ENCODE measurements at regions not wholly inside any gene's neighbourhood (a gene's known extent, or its start where the extent isn't known, plus 50 kb on each side); places are given as distances from the start of the nearest gene placed in this dataset.
"Not testable (repeated sequence)": the region's sequence is repeated elsewhere in the genome, so short reads cannot be mapped to it uniquely, and the experiment has no call there.

- Mint-ChIP-seq H3K4me3 (no peak overlapping the region), H3K9me3 (ENCODE audit: insufficient read depth) (no peaks in the 10 kb centered on the region), H3K27ac (no peak overlapping the region), H3K27me3 (ENCODE audit: low read depth) (peaks cover 4% of the 10 kb centered on the region), H3K4me1 (ENCODE audit: low read depth) (peaks cover 9% of the 10 kb centered on the region), H3K36me3 (ENCODE audit: low read depth) (no peaks in the 10 kb centered on the region)
- ChIA-PET CTCF (no interaction called here), POLR2A (no interaction called here)
- no peak for ATAC-seq
- no peak for DNase-seq
Observed at GRCh38 chr7:92231-92674, 100.1 kb upstream of the FAM20C start.

- H3K36me3 Mint-ChIP-seq (ENCODE audit: low read depth) = no peaks in the 10 kb centered on the region
- ATAC-seq = no peak
- ChIA-PET CTCF (no interaction called here), POLR2A (no interaction called here)
- peaks cover 9% of the 10 kb centered on the region for H3K4me1 Mint-ChIP-seq (ENCODE audit: low read depth)
- no peak overlapping the region for H3K4me3 Mint-ChIP-seq
- H3K9me3 Mint-ChIP-seq (ENCODE audit: insufficient read depth) = no peaks in the 10 kb centered on the region
- H3K27me3 Mint-ChIP-seq (ENCODE audit: low read depth) = peaks cover 4% of the 10 kb centered on the region
- no peak for DNase-seq
- no peak overlapping the region for H3K27ac Mint-ChIP-seq
Observed at GRCh38 chr7:92888-93672, 99.3 kb upstream of the FAM20C start.

DNA sequence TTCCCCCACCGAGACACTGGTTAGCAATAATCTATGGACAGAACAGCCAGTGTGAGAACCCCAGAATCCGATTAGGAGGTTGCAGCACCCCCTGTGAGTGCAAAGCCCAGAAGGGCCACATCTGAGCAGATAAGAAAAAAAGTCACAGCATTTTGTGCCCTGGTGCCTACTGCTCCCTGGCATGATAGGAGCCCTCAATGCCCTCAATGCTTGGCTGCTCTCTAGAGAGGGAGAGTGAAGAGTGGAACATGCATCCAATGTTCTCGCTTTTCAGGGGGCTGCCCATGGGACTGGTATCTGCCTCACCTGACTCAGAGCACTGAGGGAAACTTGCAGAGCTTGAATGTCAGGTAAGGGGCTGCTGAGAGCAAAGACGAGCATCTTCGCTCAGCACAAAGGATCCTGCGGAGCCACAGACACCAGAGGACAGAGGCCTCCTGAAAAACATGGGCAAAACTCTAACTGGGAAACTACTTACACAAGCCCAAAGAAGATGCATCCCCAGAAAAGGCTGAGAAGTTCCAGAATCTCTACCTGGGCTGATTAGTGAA is 98.0 kb upstream of the FAM20C start:
- POLR2A ChIA-PET = no interaction called here

DNA sequence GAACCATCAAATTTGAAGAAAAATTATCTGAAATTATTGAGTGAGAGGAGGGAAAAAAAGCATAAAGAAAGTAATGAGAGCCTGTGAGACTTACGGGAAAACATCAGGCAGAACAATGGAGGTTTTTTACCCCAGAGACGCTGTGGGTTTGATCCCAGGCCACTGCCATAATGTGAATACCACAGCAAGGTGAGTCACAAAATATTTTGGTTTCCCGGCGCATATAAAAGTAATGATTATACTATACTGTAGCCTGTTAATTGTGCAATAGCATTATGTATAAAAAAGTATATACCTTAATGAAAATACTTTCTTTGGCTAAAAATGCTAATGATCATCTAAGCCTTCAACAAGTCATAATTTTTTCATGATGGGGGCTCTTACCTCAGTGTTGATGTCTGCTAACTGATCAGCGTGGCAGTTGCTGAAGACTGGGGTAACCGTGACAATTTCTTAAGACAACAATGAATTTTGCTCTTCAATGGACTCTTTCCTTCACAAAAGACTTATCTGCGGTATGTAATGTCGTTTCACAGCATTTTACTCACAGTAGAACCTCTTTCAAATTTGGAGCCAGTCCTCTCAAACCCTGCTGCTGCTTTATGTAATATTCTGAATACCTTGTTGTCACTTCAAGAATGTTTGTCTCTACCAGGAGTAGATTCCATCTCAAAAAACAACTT is 97.0 kb upstream of the FAM20C start:
- Mint-ChIP-seq H3K36me3 (ENCODE audit: low read depth) (no peaks in the 10 kb centered on the region), H3K27me3 (ENCODE audit: low read depth) (peaks cover 8% of the 10 kb centered on the region), H3K27ac (no peak overlapping the region), H3K9me3 (ENCODE audit: insufficient read depth) (no peaks in the 10 kb centered on the region), H3K4me3 (no peak overlapping the region), H3K4me1 (ENCODE audit: low read depth) (peaks cover 3% of the 10 kb centered on the region)
- CTCF ChIA-PET = no interaction called here
- ATAC-seq = no peak
- POLR2A ChIA-PET = no interaction called here
- DNase-seq = no peak

More for the DNA sequence above, 98.0 kb upstream of the FAM20C start:
- Mint-ChIP-seq H3K36me3 (ENCODE audit: low read depth) (no peaks in the 10 kb centered on the region), H3K27ac (no peak overlapping the region), H3K9me3 (ENCODE audit: insufficient read depth) (no peaks in the 10 kb centered on the region), H3K4me3 (no peak overlapping the region), H3K4me1 (ENCODE audit: low read depth) (peaks cover 6% of the 10 kb centered on the region), H3K27me3 (ENCODE audit: low read depth) (peaks cover 8% of the 10 kb centered on the region)
- no peak for ATAC-seq
- CTCF ChIA-PET = no interaction called here
- DNase-seq = no peak

DNA sequence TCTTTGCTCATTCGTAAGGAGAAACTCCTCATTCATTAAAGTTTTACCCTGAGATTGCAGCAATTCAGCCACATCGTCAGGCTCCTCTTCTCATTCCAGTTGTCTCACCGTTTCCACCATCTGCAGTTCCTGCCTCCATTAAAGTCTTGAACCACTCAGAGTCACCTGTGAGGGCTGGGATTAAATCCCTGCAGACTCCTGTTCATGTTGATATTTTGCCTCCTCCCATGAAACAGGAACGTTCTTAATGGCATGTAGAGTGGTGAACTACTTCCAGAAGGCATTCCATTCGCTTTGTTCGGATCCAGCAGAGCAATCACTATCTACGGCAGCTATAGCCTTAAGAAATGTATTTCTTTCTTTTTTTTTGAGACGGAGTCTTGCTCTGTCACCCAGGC is 96.5 kb upstream of the FAM20C start:
- no peak overlapping the region for H3K27ac Mint-ChIP-seq
- no peaks in the 10 kb centered on the region for H3K9me3 Mint-ChIP-seq (ENCODE audit: insufficient read depth)
- peaks cover 8% of the 10 kb centered on the region for H3K27me3 Mint-ChIP-seq (ENCODE audit: low read depth)
- DNase-seq (peak; percentile 6), ATAC-seq (no peak)
- H3K4me3 Mint-ChIP-seq = no peak overlapping the region
- no peaks in the 10 kb centered on the region for H3K4me1 Mint-ChIP-seq (ENCODE audit: low read depth)
- POLR2A ChIA-PET = no interaction called here
- CTCF ChIA-PET = no interaction called here
- H3K36me3 Mint-ChIP-seq (ENCODE audit: low read depth) = no peaks in the 10 kb centered on the region

DNA sequence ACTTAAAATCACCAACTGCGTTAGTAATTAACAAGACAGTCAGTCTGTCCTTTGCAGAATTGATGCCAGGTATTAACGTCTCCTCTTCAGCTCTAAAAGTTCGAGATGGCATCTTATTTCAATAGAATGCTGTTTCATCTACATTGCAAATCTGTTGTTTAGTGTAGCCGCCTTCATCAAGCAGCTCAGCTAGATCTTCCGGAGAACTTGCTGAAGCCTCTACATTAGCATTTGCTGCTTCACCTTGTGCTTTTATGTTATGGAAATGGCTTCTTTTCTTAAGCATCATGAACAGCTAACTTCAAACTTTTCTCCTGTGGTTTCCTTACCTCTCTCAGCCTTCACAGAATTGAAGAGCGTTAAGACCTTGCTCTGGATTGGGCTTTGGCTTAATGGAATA is 95.5 kb upstream of the FAM20C start:
- CTCF ChIA-PET = no interaction called here
- no peaks in the 10 kb centered on the region for H3K4me1 Mint-ChIP-seq (ENCODE audit: low read depth)
- H3K27ac Mint-ChIP-seq = no peak overlapping the region
- H3K4me3 Mint-ChIP-seq = no peak overlapping the region
- no peak for DNase-seq
- H3K27me3 Mint-ChIP-seq (ENCODE audit: low read depth) = peaks cover 8% of the 10 kb centered on the region
- H3K36me3 Mint-ChIP-seq (ENCODE audit: low read depth) = no peaks in the 10 kb centered on the region
- H3K9me3 Mint-ChIP-seq (ENCODE audit: insufficient read depth) = no peaks in the 10 kb centered on the region
- no peak for ATAC-seq
- POLR2A ChIA-PET = no interaction called here

- Mint-ChIP-seq H3K36me3 (ENCODE audit: low read depth) (no peaks in the 10 kb centered on the region), H3K4me1 (ENCODE audit: low read depth) (no peaks in the 10 kb centered on the region), H3K27me3 (ENCODE audit: low read depth) (peaks cover 8% of the 10 kb centered on the region), H3K9me3 (ENCODE audit: insufficient read depth) (no peaks in the 10 kb centered on the region), H3K27ac (no peak overlapping the region), H3K4me3 (no peak overlapping the region)
- POLR2A ChIA-PET = no interaction called here
- CTCF ChIA-PET = no interaction called here
- DNase-seq (no peak), ATAC-seq (no peak)
Observed at GRCh38 chr7:97310-97841, 95.0 kb upstream of the FAM20C start.

- Mint-ChIP-seq H3K4me3 (no peak overlapping the region), H3K27ac (no peak overlapping the region), H3K27me3 (ENCODE audit: low read depth) (peaks cover 4% of the 10 kb centered on the region), H3K36me3 (ENCODE audit: low read depth) (no peaks in the 10 kb centered on the region), H3K9me3 (ENCODE audit: insufficient read depth) (no peaks in the 10 kb centered on the region), H3K4me1 (ENCODE audit: low read depth) (no peaks in the 10 kb centered on the region)
- POLR2A ChIA-PET = no interaction called here
- DNase-seq (peak; percentile 18), ATAC-seq (no peak)
- CTCF ChIA-PET = no interaction called here
Observed at GRCh38 chr7:101146-102046, 91.0 kb upstream of the FAM20C start.

DNA sequence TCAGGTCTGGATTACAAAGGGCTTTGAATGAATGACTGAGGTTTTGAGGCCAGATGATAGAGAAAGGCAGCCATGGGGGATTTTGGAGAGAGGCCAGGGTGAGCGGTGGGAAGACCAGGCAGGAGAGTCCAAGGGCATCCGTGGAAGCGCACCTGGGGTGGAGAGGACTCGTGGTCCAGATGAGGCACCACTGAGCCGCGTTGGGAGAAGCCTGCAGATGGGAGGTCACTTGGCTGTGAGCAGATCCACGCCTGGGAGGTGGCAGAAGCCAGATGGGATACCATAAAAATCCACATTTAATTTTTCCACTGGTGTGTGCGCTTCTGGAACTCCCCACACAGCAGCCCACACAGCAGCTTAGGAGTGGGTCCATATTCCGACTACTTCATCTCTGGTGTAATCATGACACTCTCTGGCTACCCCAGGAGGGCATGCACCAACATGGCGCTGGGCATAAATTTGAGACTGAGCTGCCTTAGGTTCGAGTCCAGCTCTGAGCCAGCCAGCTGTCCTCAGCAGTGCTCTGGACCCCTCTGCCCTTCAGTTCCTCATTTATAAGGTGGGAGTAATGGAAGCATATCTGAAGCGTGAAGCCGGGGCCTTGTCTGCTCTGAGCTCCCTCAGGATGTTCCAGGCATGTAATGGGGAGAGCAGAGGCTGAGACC is 90.2 kb upstream of the FAM20C start:
- Mint-ChIP-seq H3K4me3 (no peak overlapping the region), H3K27ac (peak overlapping the region; percentile 67)
- CTCF ChIA-PET = no interaction called here

DNA sequence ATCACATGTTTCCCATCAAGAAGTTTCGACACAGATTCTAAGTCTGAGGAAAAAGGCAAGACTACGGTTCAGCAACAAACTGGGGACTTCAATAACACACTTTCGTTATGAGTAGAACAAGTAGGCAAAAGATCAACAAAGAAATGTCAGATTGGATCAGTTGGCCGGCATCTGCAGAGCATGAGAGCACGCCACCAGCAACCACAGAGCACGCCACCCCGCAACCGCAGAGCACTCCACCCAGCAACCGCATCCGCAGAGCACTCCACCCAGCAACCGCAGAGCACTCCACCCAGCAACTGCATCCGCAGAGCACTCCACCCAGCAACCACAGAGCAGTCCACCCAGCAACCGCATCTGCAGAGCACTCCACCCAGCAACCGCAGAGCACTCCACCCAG is 89.7 kb upstream of the FAM20C start:
- ChIA-PET CTCF (no interaction called here), POLR2A (no interaction called here)
- Mint-ChIP-seq H3K27me3 (ENCODE audit: low read depth) (peaks cover 4% of the 10 kb centered on the region), H3K4me1 (ENCODE audit: low read depth) (no peaks in the 10 kb centered on the region), H3K9me3 (ENCODE audit: insufficient read depth) (no peaks in the 10 kb centered on the region), H3K27ac (peak overlapping the region; percentile 67), H3K4me3 (no peak overlapping the region), H3K36me3 (ENCODE audit: low read depth) (no peaks in the 10 kb centered on the region)
- no peak for ATAC-seq
- no peak for DNase-seq

More for the DNA sequence above, 90.2 kb upstream of the FAM20C start:
- peak; percentile 14 for DNase-seq
- ATAC-seq = no peak
- POLR2A ChIA-PET = no interaction called here
- Mint-ChIP-seq H3K27me3 (ENCODE audit: low read depth) (peaks cover 4% of the 10 kb centered on the region), H3K36me3 (ENCODE audit: low read depth) (no peaks in the 10 kb centered on the region), H3K9me3 (ENCODE audit: insufficient read depth) (no peaks in the 10 kb centered on the region), H3K4me1 (ENCODE audit: low read depth) (no peaks in the 10 kb centered on the region)

GRCh38 chr7:103981-104380 is 88.4 kb upstream of the FAM20C start:
- H3K4me3 Mint-ChIP-seq; CTCF ChIA-PET; H3K36me3 Mint-ChIP-seq (ENCODE audit: low read depth); ATAC-seq; H3K4me1 Mint-ChIP-seq (ENCODE audit: low read depth); H3K27ac Mint-ChIP-seq; POLR2A ChIA-PET; DNase-seq; H3K27me3 Mint-ChIP-seq (ENCODE audit: low read depth); H3K9me3 Mint-ChIP-seq (ENCODE audit: insufficient read depth): not testable (repeated sequence)

All from activated CD8-positive, alpha-beta T cell treated with anti-CD3 and anti-CD28 coated beads, Interleukin-2, amount 10 ng/mL, durations not matched to agents 7 days and 5 days (primary cell).